DMS153 treated with DMSO at 0.1 percent for 48 hours (cell line): ENCODE measurements at regions not wholly inside any gene's neighbourhood (a gene's known extent, or its start where the extent isn't known, plus 50 kb on each side); places are given as distances from the start of the nearest gene placed in this dataset.
"Not testable (repeated sequence)": the region's sequence is repeated elsewhere in the genome, so short reads cannot be mapped to it uniquely, and the experiment has no call there.

Source experiments
- DNase-seq: peaks from one replicate; lab custom pipeline; 2025; ENCODE audit not compliant: unreplicated experiment; lab: John Stamatoyannopoulos, UW

- DNase-seq, result no peak
These were observed 432.8 kb upstream of the SYT4 start for GRCh38 chr18:43710135-43710534.

- DNase-seq, result no peak
These were observed 437.2 kb upstream of the SYT4 start for GRCh38 chr18:43714343-43715010.

GRCh38 chr18:43719267-43719795 lies 442.0 kb upstream of the SYT4 start:
- DNase-seq, result no peak

GRCh38 chr18:43720041-43720440 lies 442.8 kb upstream of the SYT4 start:
- no peak for DNase-seq

GRCh38 chr18:43735570-43735969 lies 458.3 kb upstream of the SYT4 start:
- no peak for DNase-seq

GRCh38 chr18:43744960-43745745 lies 467.9 kb upstream of the SYT4 start:
- no peak for DNase-seq

- DNase-seq, result no peak
These were observed 473.9 kb upstream of the SYT4 start for GRCh38 chr18:43751203-43751602.

GRCh38 chr18:43751835-43752234 lies 474.5 kb upstream of the SYT4 start:
- DNase-seq, result no peak

GRCh38 chr18:43757273-43757672 lies 480.0 kb upstream of the SYT4 start:
- no peak for DNase-seq

- DNase-seq, result no peak
These were observed 481.4 kb upstream of the SYT4 start for GRCh38 chr18:43758734-43759133.

GRCh38 chr18:43760010-43760409 lies 482.7 kb upstream of the SYT4 start:
- DNase-seq, result no peak

GRCh38 chr18:43772907-43773306 lies 495.6 kb upstream of the SYT4 start:
- no peak for DNase-seq

GRCh38 chr18:43774497-43774896 lies 497.2 kb upstream of the SYT4 start:
- no peak for DNase-seq

- DNase-seq, result no peak
These were observed 498.3 kb upstream of the SYT4 start for GRCh38 chr18:43775591-43775990.

- no peak for DNase-seq
These were observed 499.7 kb upstream of the SYT4 start for GRCh38 chr18:43776997-43777396.

GRCh38 chr18:43777636-43778304 lies 500.5 kb upstream of the SYT4 start:
- DNase-seq, result no peak

- no peak for DNase-seq
These were observed 503.6 kb upstream of the SYT4 start for GRCh38 chr18:43780782-43781340.

- DNase-seq, result no peak
These were observed 507.9 kb upstream of the SYT4 start for GRCh38 chr18:43785158-43785557.

- no peak for DNase-seq
These were observed 509.6 kb upstream of the SYT4 start for GRCh38 chr18:43786893-43787292.

GRCh38 chr18:43787721-43788120 lies 510.4 kb upstream of the SYT4 start:
- DNase-seq, result not testable (repeated sequence)

GRCh38 chr18:43789234-43790000 lies 512.1 kb upstream of the SYT4 start:
- peak; percentile 50 for DNase-seq
